Activated T-helper 17 cell treated with anti-CD3 and anti-CD28 coated beads, Interleukin-2, amount 50 U/mL, for 72 hours (primary cell): ENCODE measurements at regions not wholly inside any gene's neighbourhood (a gene's known extent, or its start where the extent isn't known, plus 50 kb on each side); places are given as distances from the start of the nearest gene placed in this dataset.

Experiments
- ATAC-seq: fragments of 150-1000 bp; cut with Tn5 transposase; replicated peaks from 2 replicates; pipeline ENCODE4 v1.10.0; 2021; ENCODE audit warnings: mild to moderate bottlenecking, moderate library complexity
- H3K27ac Mint-ChIP-seq: one replicate; pipeline ENCODE4 v1.8.0; 2022; ENCODE audit warnings: mixed read lengths
- H3K27me3 Mint-ChIP-seq: one replicate; pipeline ENCODE4 v1.8.0; 2022; ENCODE audit warnings: mixed read lengths
- H3K36me3 Mint-ChIP-seq: one replicate; pipeline ENCODE4 v1.8.0; 2022; ENCODE audit warnings: low read depth, mild to moderate bottlenecking, mixed read lengths
- H3K4me1 Mint-ChIP-seq: one replicate; pipeline ENCODE4 v1.8.0; 2022; ENCODE audit warnings: mixed read lengths
- H3K4me3 Mint-ChIP-seq: one replicate; pipeline ENCODE4 v1.8.0; 2022; ENCODE audit warnings: mild to moderate bottlenecking, mixed read lengths
- H3K9me3 Mint-ChIP-seq: one replicate; pipeline ENCODE4 v1.8.0; 2022; ENCODE audit warnings: mixed read lengths

DNA sequence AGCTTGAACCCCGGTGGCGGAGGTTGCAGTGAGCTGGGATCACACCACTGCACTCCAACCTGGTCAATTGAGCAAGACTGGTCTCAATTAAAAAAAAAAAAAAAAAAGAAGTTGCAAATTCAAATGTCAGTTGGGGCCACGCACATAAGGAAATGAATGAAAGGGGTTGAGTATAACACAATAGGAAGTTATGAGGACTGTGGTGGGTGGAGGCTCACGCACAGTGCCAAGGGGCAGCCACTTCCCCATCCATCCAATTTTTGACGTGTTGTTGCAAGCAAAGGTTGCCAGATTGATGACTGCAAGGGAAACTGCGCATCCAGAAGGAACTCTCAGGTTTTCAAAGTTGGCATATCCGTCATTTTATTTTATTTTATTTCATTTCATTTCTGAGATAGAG is 532.2 kb downstream of the NTRK3 start:
- no peaks in the 10 kb centered on the region for H3K36me3 Mint-ChIP-seq
- ATAC-seq: no peak
- no peaks in the 10 kb centered on the region for H3K4me1 Mint-ChIP-seq
- H3K27me3 Mint-ChIP-seq: peaks cover 7% of the 10 kb centered on the region
- H3K4me3 Mint-ChIP-seq: no peak overlapping the region
- no peak overlapping the region for H3K27ac Mint-ChIP-seq
- H3K9me3 Mint-ChIP-seq: no peaks in the 10 kb centered on the region

DNA sequence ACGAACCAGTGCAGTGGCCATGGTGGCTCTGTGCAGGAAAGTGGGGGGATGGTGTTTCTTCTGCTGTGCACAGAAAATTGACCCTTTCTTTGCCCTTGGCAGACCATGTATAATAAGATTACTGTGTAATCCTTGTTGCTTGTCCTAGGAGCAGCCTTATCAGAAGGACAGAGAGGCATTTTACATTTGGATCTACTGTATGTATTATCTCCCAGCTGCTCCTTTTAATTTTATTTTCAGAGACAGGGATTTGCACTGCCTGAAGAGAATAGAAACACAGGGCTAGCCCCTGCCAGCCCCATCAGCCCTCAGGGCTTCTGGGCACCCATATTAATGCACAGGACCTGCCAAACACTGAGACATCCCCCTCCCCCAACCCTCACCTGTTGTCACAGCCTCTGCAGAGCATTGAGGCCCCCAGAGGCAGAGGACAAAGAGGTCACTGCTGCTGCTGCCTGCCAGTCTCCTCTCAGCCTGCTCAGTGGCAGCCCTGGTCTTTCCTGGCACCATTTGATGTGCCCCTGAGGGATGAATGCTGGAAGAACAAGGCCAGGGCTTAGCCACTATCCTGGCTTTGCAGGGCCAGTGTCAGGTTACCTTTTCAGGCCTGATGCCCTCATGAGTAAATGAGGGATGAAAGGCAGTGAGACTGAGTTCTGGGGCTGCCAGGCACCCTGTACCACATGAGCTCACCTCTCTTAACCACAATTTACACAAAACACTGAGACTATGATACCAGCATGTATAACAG is 533.4 kb downstream of the NTRK3 start:
- H3K27ac Mint-ChIP-seq: no peak overlapping the region
- no peaks in the 10 kb centered on the region for H3K4me1 Mint-ChIP-seq
- ATAC-seq: no peak
- H3K4me3 Mint-ChIP-seq: no peak overlapping the region
- no peaks in the 10 kb centered on the region for H3K9me3 Mint-ChIP-seq
- H3K27me3 Mint-ChIP-seq: peaks cover 4% of the 10 kb centered on the region
- H3K36me3 Mint-ChIP-seq: no peaks in the 10 kb centered on the region

DNA sequence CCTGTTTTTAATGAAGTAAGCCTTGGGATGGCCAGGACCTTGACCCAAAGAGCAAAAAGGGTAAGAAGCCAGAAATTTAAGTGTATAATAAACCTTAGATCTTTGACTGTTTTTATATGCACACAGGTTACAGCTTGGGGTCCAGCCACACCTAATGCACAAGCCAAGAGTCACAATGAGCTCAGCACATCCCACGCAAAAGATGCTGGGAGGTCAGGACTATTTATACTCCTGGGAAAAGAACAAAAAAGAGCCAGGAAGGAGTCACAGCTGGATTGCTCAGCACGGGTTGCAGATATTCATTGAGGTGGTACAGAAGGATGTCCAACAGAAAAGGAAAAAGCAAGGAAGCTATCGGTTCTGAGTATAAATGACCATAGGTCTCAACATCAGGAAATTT is 536.3 kb downstream of the NTRK3 start:
- H3K36me3 Mint-ChIP-seq: no peaks in the 10 kb centered on the region
- H3K9me3 Mint-ChIP-seq: no peaks in the 10 kb centered on the region
- no peak for ATAC-seq
- H3K27ac Mint-ChIP-seq: no peak overlapping the region
- peaks cover 4% of the 10 kb centered on the region for H3K27me3 Mint-ChIP-seq
- H3K4me1 Mint-ChIP-seq: no peaks in the 10 kb centered on the region
- H3K4me3 Mint-ChIP-seq: no peak overlapping the region

DNA sequence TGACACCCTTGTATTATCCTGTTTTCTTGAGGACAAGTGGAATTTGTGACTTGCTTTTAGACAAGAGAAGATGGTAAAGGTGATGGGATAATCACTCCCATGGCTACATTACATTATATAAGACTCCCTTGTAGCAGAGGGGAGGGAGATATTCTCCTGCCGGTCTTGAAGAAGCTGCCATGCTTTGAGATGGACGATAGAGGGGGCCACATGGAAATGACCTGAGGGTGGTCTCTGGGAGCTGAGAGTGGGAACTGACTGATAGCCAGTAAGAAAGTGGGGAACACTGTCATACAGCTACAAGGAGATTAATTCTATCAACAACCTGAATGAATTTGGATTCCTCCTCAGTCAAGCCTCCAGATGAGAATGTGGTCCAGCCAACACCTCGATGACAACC is 540.1 kb downstream of the NTRK3 start:
- H3K27ac Mint-ChIP-seq: no peak overlapping the region
- no peaks in the 10 kb centered on the region for H3K4me1 Mint-ChIP-seq
- H3K36me3 Mint-ChIP-seq: no peaks in the 10 kb centered on the region
- no peaks in the 10 kb centered on the region for H3K9me3 Mint-ChIP-seq
- no peak for ATAC-seq
- no peak overlapping the region for H3K4me3 Mint-ChIP-seq
- peaks cover 6% of the 10 kb centered on the region for H3K27me3 Mint-ChIP-seq

DNA sequence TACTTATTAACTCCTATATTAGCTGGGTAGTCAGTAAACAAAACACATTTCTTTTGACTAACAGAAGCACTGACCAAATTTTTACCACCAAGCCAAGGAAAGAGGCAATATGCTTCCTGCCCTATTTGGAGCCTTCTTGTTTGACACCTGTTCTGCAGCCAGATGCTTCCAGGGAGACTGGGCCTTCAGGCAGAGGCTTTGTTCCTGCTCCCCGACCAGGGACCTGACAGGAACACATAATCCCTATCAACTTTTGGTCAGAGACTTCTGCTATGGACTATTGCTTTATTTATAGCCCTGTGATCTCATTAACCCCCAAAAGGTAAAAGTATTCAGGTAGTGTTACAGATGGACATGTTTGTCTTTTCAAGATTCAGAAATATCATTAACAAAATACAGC is 541.3 kb downstream of the NTRK3 start:
- H3K4me1 Mint-ChIP-seq: no peaks in the 10 kb centered on the region
- no peaks in the 10 kb centered on the region for H3K36me3 Mint-ChIP-seq
- H3K27ac Mint-ChIP-seq: no peak overlapping the region
- ATAC-seq: no peak
- H3K9me3 Mint-ChIP-seq: no peaks in the 10 kb centered on the region
- no peak overlapping the region for H3K4me3 Mint-ChIP-seq
- peaks cover 10% of the 10 kb centered on the region for H3K27me3 Mint-ChIP-seq

DNA sequence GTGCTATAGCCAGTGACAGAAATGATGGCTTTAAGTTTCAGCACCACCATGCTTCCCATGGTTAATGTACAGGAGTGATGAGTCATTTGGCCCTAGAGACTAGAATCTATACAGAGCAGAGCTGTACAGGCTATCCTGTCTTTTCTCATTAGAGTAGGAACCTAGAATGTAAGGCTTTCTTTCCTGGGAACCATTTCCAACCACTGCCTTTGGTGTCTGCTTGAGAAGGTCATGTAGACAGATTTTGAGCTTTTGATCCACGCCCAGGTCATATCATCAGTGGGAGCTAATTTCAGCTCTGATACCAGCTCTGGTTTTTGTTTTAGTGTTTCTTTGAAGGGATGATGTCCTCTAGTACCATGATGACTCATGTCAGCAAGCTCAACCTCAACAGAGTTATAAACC is 543.1 kb downstream of the NTRK3 start:
- H3K4me1 Mint-ChIP-seq: no peaks in the 10 kb centered on the region
- no peak overlapping the region for H3K4me3 Mint-ChIP-seq
- peak; percentile 35 for ATAC-seq
- peaks cover 6% of the 10 kb centered on the region for H3K27me3 Mint-ChIP-seq
- H3K9me3 Mint-ChIP-seq: no peaks in the 10 kb centered on the region
- no peak overlapping the region for H3K27ac Mint-ChIP-seq
- no peaks in the 10 kb centered on the region for H3K36me3 Mint-ChIP-seq

DNA sequence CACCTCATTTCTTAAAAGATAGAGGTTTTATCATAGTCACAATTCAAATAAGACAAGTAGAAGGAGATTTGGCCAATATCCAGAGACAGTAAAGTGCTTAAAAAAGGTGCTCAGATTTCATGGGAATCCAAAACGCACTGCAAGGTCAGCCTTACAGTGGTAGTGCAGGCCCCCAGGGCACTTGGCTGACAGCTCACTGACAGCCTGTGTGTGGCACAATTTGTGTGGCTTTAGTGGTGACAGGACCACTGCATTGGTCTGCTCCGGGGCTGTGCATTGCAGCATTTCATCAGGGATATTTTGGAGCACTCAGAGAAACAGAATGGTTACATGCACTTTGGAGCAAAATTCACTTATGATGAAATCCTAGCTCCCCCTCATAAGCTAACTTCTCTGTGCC is 544.3 kb downstream of the NTRK3 start:
- no peaks in the 10 kb centered on the region for H3K9me3 Mint-ChIP-seq

DNA sequence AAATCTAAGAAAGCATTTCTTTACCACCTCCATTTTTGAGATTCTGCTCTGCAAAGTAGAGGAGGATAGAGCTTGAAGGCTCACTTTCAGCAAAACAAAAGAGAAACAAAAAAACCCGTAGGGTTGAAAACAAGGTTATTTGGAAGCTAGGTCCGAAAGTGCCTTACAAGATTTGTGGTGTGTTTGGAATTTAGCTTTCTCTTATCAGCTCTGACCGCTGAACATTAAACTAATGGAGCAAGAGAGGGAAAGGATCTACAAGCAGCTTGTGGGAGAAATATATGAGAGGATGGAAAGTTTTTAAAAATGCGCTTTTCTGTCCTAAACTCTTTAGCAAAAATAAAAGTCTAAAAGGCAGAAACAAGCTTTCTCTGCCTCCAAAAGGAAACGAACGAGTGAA is 545.5 kb downstream of the NTRK3 start:
- no peak for ATAC-seq
- Mint-ChIP-seq H3K9me3 (no peaks in the 10 kb centered on the region), H3K36me3 (no peaks in the 10 kb centered on the region), H3K4me1 (no peaks in the 10 kb centered on the region), H3K27ac (no peak overlapping the region), H3K4me3 (no peak overlapping the region), H3K27me3 (peaks cover 6% of the 10 kb centered on the region)

More for the DNA sequence above, 544.3 kb downstream of the NTRK3 start:
- Mint-ChIP-seq H3K27me3 (peaks cover 6% of the 10 kb centered on the region), H3K36me3 (no peaks in the 10 kb centered on the region), H3K27ac (no peak overlapping the region), H3K4me3 (no peak overlapping the region), H3K4me1 (no peaks in the 10 kb centered on the region)
- no peak for ATAC-seq

DNA sequence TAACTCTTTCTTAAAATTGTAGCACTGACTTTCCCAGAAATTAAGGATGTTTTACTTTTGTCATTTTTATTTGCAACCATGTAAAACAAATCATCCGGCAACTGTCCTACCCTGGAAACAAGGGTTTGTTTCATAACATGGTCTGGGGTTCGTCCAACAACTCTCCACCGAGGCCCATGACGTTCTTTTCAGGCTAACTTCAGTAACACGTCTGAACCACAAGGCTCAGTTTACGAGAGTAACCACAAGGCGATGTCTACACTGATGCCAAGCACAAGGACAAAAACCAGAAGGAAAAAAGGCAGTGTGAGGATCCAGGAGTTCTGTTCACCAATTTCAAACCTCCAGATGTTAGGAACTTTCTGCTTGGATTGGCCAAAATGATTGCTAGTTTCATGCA is 546.1 kb downstream of the NTRK3 start:
- Mint-ChIP-seq H3K36me3 (no peaks in the 10 kb centered on the region), H3K4me1 (no peaks in the 10 kb centered on the region), H3K27me3 (peaks cover 7% of the 10 kb centered on the region), H3K27ac (no peak overlapping the region), H3K9me3 (no peaks in the 10 kb centered on the region), H3K4me3 (no peak overlapping the region)
- ATAC-seq: no peak

DNA sequence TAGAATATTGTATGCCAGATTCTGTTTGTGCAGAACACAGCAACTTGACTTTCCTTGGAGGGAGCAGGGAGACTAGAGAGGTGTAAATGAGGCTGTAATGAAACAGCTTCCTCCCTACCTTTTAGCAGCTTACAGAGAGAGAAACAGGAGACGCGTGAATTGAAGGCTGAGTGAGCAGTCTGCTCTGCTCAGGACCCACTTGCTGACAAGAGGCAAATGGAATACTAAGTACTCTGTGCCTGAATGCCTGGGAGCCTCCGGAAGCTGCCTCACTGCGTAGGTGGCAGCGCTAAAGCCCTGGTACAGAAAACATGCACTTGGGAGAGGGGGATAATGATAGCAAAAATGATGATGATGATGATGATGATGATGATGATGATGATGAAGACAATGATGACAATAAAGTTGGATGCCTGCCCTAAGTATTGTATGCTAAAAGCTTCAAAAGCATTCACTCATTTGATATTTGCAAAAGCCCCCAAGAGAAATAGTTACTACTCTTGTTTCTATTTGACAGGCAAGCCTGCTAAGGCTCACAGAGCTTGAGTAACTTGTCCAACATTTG is 548.9 kb downstream of the NTRK3 start:
- Mint-ChIP-seq H3K27me3 (peaks cover 15% of the 10 kb centered on the region), H3K36me3 (no peaks in the 10 kb centered on the region), H3K27ac (no peak overlapping the region), H3K9me3 (peaks cover 5% of the 10 kb centered on the region), H3K4me1 (no peaks in the 10 kb centered on the region), H3K4me3 (no peak overlapping the region)
- ATAC-seq: no peak

DNA sequence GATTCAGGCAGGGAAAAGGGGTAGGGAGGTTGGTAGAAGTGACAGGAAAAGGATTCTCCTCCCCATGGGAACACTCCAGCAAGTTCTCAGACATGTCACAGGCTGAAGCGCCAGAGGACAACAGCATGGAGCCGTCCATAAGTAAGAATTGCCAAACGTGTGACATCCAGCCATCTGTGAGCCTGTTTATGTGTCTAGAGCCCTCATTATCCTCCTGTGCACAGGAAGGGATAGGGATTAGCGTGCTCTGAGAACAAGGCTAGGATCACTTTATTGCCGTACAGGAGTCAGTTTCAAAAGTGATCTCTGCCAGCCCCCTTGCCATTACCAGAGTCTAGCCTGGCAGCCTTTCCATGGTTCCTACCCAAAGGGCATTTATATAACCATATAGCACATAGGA is 549.5 kb downstream of the NTRK3 start:
- no peaks in the 10 kb centered on the region for H3K4me1 Mint-ChIP-seq

DNA sequence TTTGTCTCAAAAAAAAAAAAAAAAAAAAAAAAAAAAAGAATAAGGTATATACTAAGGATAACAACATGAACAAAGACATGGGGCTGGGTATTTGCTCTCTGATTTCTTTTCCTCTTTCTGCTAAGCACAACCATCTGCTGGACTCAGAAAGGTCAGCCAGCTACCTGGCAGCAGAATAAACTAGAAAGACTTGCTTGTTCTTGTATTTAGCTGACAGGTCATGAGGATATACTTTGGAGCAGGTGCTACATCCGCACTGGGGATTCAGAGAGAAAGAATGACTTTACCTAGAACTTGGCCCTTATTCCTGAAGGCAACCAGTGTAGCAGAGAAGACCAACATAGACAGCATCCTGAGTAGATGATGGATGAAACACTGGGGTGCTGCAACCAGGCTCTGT is 550.5 kb downstream of the NTRK3 start:
- no peaks in the 10 kb centered on the region for H3K4me1 Mint-ChIP-seq
- H3K9me3 Mint-ChIP-seq: peaks cover 5% of the 10 kb centered on the region
- H3K36me3 Mint-ChIP-seq: no peaks in the 10 kb centered on the region
- no peak for ATAC-seq
- H3K27me3 Mint-ChIP-seq: peaks cover 12% of the 10 kb centered on the region
- no peak overlapping the region for H3K27ac Mint-ChIP-seq
- H3K4me3 Mint-ChIP-seq: no peak overlapping the region

More for the DNA sequence above, 549.5 kb downstream of the NTRK3 start:
- H3K27ac Mint-ChIP-seq: no peak overlapping the region
- H3K9me3 Mint-ChIP-seq: peaks cover 5% of the 10 kb centered on the region
- H3K27me3 Mint-ChIP-seq: peaks cover 15% of the 10 kb centered on the region
- H3K36me3 Mint-ChIP-seq: no peaks in the 10 kb centered on the region
- H3K4me3 Mint-ChIP-seq: no peak overlapping the region
- no peak for ATAC-seq

DNA sequence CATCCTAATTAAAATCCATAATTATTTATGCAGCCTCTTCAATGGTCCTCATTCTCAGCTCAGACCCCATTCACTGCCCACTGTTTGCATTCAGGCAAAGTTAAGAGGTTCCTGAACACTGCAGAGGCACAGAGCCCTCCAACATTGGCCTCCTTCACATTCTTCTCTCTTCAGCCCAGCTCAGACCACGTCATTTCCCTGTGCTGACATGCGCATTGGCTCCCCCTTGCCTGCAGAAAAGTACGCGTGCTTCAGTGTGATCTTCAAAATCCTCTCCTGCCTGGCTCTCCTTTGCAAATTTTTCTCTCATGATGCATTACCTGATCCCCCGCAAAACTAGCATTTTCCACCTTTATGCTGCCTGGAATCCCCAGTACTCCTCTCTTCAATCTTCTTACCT is 552.3 kb downstream of the NTRK3 start:
- H3K36me3 Mint-ChIP-seq: no peaks in the 10 kb centered on the region
- H3K27me3 Mint-ChIP-seq: peaks cover 15% of the 10 kb centered on the region
- H3K4me1 Mint-ChIP-seq: no peaks in the 10 kb centered on the region
- peaks cover 5% of the 10 kb centered on the region for H3K9me3 Mint-ChIP-seq
- ATAC-seq: no peak
- no peak overlapping the region for H3K4me3 Mint-ChIP-seq
- H3K27ac Mint-ChIP-seq: no peak overlapping the region

DNA sequence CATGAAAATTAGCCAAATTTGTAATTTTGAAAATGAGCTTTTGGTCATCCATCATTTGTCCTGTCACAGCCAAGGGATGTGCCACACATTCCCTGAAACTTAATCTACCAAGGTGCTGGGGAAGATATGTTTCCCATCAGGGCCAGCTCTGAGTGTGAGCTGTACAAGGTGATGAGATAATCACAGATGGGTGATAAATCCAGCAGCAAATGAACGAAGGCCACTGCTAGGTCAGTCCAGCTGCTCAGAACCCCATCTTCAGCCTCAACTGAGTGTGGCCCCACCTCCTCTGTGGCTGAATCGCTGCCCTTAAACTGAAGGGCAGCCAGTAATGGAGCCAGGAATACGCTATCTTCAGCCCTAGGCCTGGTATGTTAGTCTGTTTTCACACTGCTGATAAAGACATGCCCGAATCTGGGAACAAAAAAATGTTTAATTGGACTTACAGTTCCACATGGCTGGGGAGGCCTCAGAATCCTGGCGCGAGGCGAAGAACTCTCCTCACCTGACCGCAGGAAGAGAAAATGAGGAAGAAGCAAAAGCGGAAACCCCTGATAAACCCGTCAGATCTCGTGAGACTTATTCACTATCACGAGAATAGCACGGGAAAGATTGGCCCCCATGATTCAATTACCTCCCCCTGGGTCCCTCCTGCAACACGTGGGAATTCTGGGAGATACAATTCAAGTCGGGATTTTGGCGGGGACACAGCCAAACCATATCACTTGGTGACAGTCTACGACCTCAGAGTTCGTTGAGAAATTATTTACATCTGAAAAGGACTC is 553.0 kb downstream of the NTRK3 start:
- Mint-ChIP-seq H3K27me3 (peaks cover 15% of the 10 kb centered on the region), H3K27ac (no peak overlapping the region), H3K9me3 (peaks cover 5% of the 10 kb centered on the region), H3K4me3 (no peak overlapping the region), H3K36me3 (no peaks in the 10 kb centered on the region), H3K4me1 (no peaks in the 10 kb centered on the region)
- ATAC-seq: no peak

DNA sequence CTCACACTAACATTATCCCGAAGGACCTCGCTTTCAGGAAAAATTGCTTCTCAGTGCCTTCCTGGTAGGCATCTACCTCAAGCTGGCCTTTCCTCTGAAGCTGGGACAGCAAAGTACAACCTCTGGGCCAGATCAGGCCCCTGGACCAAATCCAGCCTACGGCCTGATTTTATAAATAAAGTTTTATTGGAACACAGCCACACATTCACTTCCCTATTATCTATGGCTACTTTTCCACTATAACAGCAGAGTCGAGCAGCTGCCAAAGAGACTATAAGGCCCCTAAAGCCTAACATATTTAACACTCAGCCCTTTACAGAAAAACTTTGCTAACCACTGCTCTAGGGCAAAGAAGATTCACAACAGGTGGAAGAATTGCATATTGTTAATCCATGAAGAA is 554.3 kb downstream of the NTRK3 start:
- peaks cover 15% of the 10 kb centered on the region for H3K27me3 Mint-ChIP-seq
- H3K4me1 Mint-ChIP-seq: no peaks in the 10 kb centered on the region
- no peak overlapping the region for H3K4me3 Mint-ChIP-seq
- H3K36me3 Mint-ChIP-seq: no peaks in the 10 kb centered on the region
- no peak for ATAC-seq
- peaks cover 5% of the 10 kb centered on the region for H3K9me3 Mint-ChIP-seq
- no peak overlapping the region for H3K27ac Mint-ChIP-seq
